ENCODE measurements at regions not wholly inside any gene's neighbourhood (a gene's known extent, or its start where the extent isn't known, plus 50 kb on each side); places are given as distances from the start of the nearest gene placed in this dataset.

GRCh38 chr22:25366876-25367466, 147.5 kb downstream of the CRYBB2 start:
- no peak for DNase-seq (ENCODE audit: low spot score)

- no peak for DNase-seq (ENCODE audit: low spot score)
Observed at GRCh38 chr22:25367756-25368155, 148.3 kb downstream of the CRYBB2 start.

GRCh38 chr22:25368271-25368670, 148.8 kb downstream of the CRYBB2 start:
- peak; percentile 56 for DNase-seq (ENCODE audit: low spot score)

- DNase-seq (ENCODE audit: low spot score): no peak
Observed at GRCh38 chr22:25369041-25369440, 149.6 kb downstream of the CRYBB2 start.

- no peak for DNase-seq (ENCODE audit: low spot score)
Observed at GRCh38 chr22:25370322-25370721, 150.9 kb downstream of the CRYBB2 start.

- no peak for DNase-seq (ENCODE audit: low spot score)
Observed at GRCh38 chr22:25372000-25372595, 152.7 kb downstream of the CRYBB2 start.

GRCh38 chr22:25373961-25374360, 154.5 kb downstream of the CRYBB2 start:
- no peak for DNase-seq (ENCODE audit: low spot score)

- DNase-seq (ENCODE audit: low spot score): no peak
Observed at GRCh38 chr22:25374869-25375268, 155.4 kb downstream of the CRYBB2 start.

- DNase-seq (ENCODE audit: low spot score): peak; percentile 68
Observed at GRCh38 chr22:25375683-25376082, 156.2 kb downstream of the CRYBB2 start.

GRCh38 chr22:25377699-25378098, 158.3 kb downstream of the CRYBB2 start:
- no peak for DNase-seq (ENCODE audit: low spot score)

- DNase-seq (ENCODE audit: low spot score): no peak
Observed at GRCh38 chr22:25380122-25380747, 160.8 kb downstream of the CRYBB2 start.

- no peak for DNase-seq (ENCODE audit: low spot score)
Observed at GRCh38 chr22:25382762-25383161, 163.3 kb downstream of the CRYBB2 start.

- peak; percentile 57 for DNase-seq (ENCODE audit: low spot score)
Observed at GRCh38 chr22:25383278-25383820, 163.9 kb downstream of the CRYBB2 start.

- no peak for DNase-seq (ENCODE audit: low spot score)
Observed at GRCh38 chr22:25383892-25384291, 164.5 kb downstream of the CRYBB2 start.

GRCh38 chr22:25386538-25386884, 167.1 kb downstream of the CRYBB2 start:
- DNase-seq (ENCODE audit: low spot score): no peak

- DNase-seq (ENCODE audit: low spot score): no peak
Observed at GRCh38 chr22:25388415-25388814, 169.0 kb downstream of the CRYBB2 start.

GRCh38 chr22:25388866-25389540, 169.6 kb downstream of the CRYBB2 start:
- no peak for DNase-seq (ENCODE audit: low spot score)

GRCh38 chr22:25389541-25389919, 170.1 kb downstream of the CRYBB2 start:
- DNase-seq (ENCODE audit: low spot score): no peak

GRCh38 chr22:25390297-25391240, 171.1 kb downstream of the CRYBB2 start:
- DNase-seq (ENCODE audit: low spot score): no peak

GRCh38 chr22:25392584-25392983, 171.9 kb upstream of the GRK3 start:
- no peak for DNase-seq (ENCODE audit: low spot score)

GRCh38 chr22:25393121-25393805, 171.2 kb upstream of the GRK3 start:
- no peak for DNase-seq (ENCODE audit: low spot score)
